ENCODE measurements at regions not wholly inside any gene's neighbourhood (a gene's known extent, or its start where the extent isn't known, plus 50 kb on each side); places are given as distances from the start of the nearest gene placed in this dataset.
"Not testable (repeated sequence)": the region's sequence is repeated elsewhere in the genome, so short reads cannot be mapped to it uniquely, and the experiment has no call there.

- no peak for DNase-seq (ENCODE audit: low read depth)
- TF ChIP-seq CTCF (IDR thresholded peaks at IDR 0.05; ENCODE audit: low read length, missing control alignments): no peak
- H3K4me3 ChIP-seq (replicated peaks; ENCODE audit: low read depth, low read length): no peak overlapping the region
Measured at GRCh38 chr15:91356083-91356482, 256.0 kb downstream of the SV2B start.

- no peak for TF ChIP-seq CTCF (IDR thresholded peaks at IDR 0.05; ENCODE audit: low read length, missing control alignments)
- no peak for DNase-seq (ENCODE audit: low read depth)
- H3K4me3 ChIP-seq (replicated peaks; ENCODE audit: low read depth, low read length): no peak overlapping the region
Measured at GRCh38 chr15:91357011-91357410, 257.0 kb downstream of the SV2B start.

- no peak for DNase-seq (ENCODE audit: low read depth)
- no peak overlapping the region for H3K4me3 ChIP-seq (replicated peaks; ENCODE audit: low read depth, low read length)
- no peak for TF ChIP-seq CTCF (IDR thresholded peaks at IDR 0.05; ENCODE audit: low read length, missing control alignments)
Measured at GRCh38 chr15:91357486-91357885, 257.4 kb downstream of the SV2B start.

GRCh38 chr15:91358405-91358804, 258.3 kb downstream of the SV2B start:
- TF ChIP-seq CTCF (IDR thresholded peaks at IDR 0.05; ENCODE audit: low read length, missing control alignments): no peak
- no peak overlapping the region for H3K4me3 ChIP-seq (replicated peaks; ENCODE audit: low read depth, low read length)
- no peak for DNase-seq (ENCODE audit: low read depth)

GRCh38 chr15:91361696-91362095, 261.6 kb downstream of the SV2B start:
- not testable (repeated sequence) for H3K4me3 ChIP-seq (replicated peaks; ENCODE audit: low read depth, low read length); DNase-seq (ENCODE audit: low read depth)

- no peak overlapping the region for H3K4me3 ChIP-seq (replicated peaks; ENCODE audit: low read depth, low read length)
- no peak for DNase-seq (ENCODE audit: low read depth)
- TF ChIP-seq CTCF (IDR thresholded peaks at IDR 0.05; ENCODE audit: low read length, missing control alignments): no peak
Measured at GRCh38 chr15:91366111-91366510, 266.1 kb downstream of the SV2B start.

GRCh38 chr15:91368611-91369010, 268.6 kb downstream of the SV2B start:
- DNase-seq (ENCODE audit: low read depth): no peak
- no peak overlapping the region for H3K4me3 ChIP-seq (replicated peaks; ENCODE audit: low read depth, low read length)
- TF ChIP-seq CTCF (IDR thresholded peaks at IDR 0.05; ENCODE audit: low read length, missing control alignments): no peak

GRCh38 chr15:91369823-91370222, 269.8 kb downstream of the SV2B start:
- no peak for TF ChIP-seq CTCF (IDR thresholded peaks at IDR 0.05; ENCODE audit: low read length, missing control alignments)
- no peak overlapping the region for H3K4me3 ChIP-seq (replicated peaks; ENCODE audit: low read depth, low read length)
- no peak for DNase-seq (ENCODE audit: low read depth)

GRCh38 chr15:91371345-91371744, 271.3 kb downstream of the SV2B start:
- not testable (repeated sequence) for H3K4me3 ChIP-seq (replicated peaks; ENCODE audit: low read depth, low read length); DNase-seq (ENCODE audit: low read depth)

Measured in fibroblast of pulmonary artery (primary cell).